Skeletal muscle satellite cell (primary cell): ENCODE measurements at regions not wholly inside any gene's neighbourhood (a gene's known extent, or its start where the extent isn't known, plus 50 kb on each side); places are given as distances from the start of the nearest gene placed in this dataset.
"Not testable (repeated sequence)": the region's sequence is repeated elsewhere in the genome, so short reads cannot be mapped to it uniquely, and the experiment has no call there.

Source experiments
- H3K27me3 ChIP-seq: 2 replicates; pipeline ENCODE4 v1.7.0; 2013; ENCODE audit warnings: low read length; ENCODE audit not compliant: control insufficient read depth, insufficient read depth
- H3K36me3 ChIP-seq: 2 replicates; pipeline ENCODE4 v1.7.0; 2013; ENCODE audit warnings: mild to moderate bottlenecking, control low read depth, low read length; ENCODE audit not compliant: insufficient read depth
- H3K4me1 ChIP-seq: 2 replicates; pipeline ENCODE4 v1.7.0; 2013; ENCODE audit warnings: low read length; ENCODE audit not compliant: control insufficient read depth, insufficient read depth
- H3K4me2 ChIP-seq: 2 replicates; pipeline ENCODE4 v1.7.0; 2013; ENCODE audit warnings: mild to moderate bottlenecking, low read length
- H3K4me3 ChIP-seq: 2 replicates; pipeline ENCODE4 v1.7.0; 2013; ENCODE audit warnings: low read length
- H3K9ac ChIP-seq: 2 replicates; pipeline ENCODE4 v1.7.0; 2013; ENCODE audit warnings: mild to moderate bottlenecking, low read depth, low read length, moderate library complexity
- H3K9me3 ChIP-seq: replicated peaks from 2 replicates; pipeline ENCODE4 v1.7.0; 2013; ENCODE audit warnings: mild to moderate bottlenecking, control low read depth, low read length

GRCh38 chr9:97773723-97774122 is 76.6 kb upstream of the XPA start:
- no peak overlapping the region for H3K4me2 ChIP-seq
- H3K4me1 ChIP-seq = peaks cover 4% of the 10 kb centered on the region
- no peaks in the 10 kb centered on the region for H3K9me3 ChIP-seq
- peaks cover 49% of the 10 kb centered on the region for H3K27me3 ChIP-seq
- H3K36me3 ChIP-seq = no peaks in the 10 kb centered on the region
- H3K9ac ChIP-seq = no peak overlapping the region
- no peak overlapping the region for H3K4me3 ChIP-seq

DNA sequence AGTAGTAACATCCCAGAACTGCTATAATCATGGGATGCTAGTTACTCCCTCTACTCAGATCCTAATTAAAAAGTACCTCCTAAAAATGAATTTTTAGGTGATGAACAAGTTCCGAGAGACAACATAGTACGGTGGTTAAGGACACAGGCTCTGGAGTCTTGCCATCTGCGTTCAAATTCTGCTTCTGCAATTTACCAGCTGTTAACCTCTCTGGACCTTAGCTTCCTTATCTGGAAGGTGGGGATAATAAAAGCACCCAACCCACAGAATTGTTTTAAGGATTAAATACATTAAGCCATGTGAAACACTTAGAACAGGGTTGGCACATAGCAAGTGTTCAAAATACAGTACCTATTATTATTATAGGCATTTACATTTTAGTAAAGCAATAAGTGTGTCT is 77.5 kb upstream of the XPA start:
- Histone ChIP-seq H3K4me1 (no peaks in the 10 kb centered on the region), H3K27me3 (peaks cover 45% of the 10 kb centered on the region), H3K4me3 (no peak overlapping the region), H3K36me3 (no peaks in the 10 kb centered on the region), H3K9ac (no peak overlapping the region), H3K9me3 (no peaks in the 10 kb centered on the region), H3K4me2 (no peak overlapping the region)

DNA sequence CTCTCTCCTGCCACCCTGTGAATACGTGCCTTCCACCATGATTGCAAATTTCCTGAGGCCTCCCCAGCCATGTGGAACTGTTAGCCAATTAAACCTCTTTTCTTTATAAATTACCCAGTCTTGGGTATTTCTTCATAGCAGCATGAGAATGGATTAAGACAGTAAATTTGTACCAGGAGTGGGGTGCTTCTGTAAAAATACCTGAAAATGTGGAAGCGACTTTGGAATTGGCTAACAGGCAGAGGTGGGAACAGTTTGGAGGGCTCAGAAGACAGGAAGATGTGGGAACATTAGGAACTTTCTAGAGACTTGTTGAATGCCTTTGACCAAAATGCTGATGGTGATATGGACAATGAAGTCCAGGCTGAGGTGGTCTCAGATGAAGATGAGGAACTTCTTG is 74.3 kb upstream of the FOXE1 start:
- not testable (repeated sequence) for H3K4me2 ChIP-seq, H3K4me3 ChIP-seq, H3K9ac ChIP-seq, H3K9me3 ChIP-seq, H3K4me1 ChIP-seq, H3K36me3 ChIP-seq
- H3K27me3 ChIP-seq = peaks cover 37% of the 10 kb centered on the region

- Histone ChIP-seq H3K36me3 (no peaks in the 10 kb centered on the region), H3K27me3 (peaks cover 35% of the 10 kb centered on the region), H3K4me1 (no peaks in the 10 kb centered on the region), H3K9me3 (no peaks in the 10 kb centered on the region), H3K4me3 (no peak overlapping the region), H3K9ac (no peak overlapping the region), H3K4me2 (no peak overlapping the region)
These were observed 73.4 kb upstream of the FOXE1 start for GRCh38 chr9:97779608-97780007.

GRCh38 chr9:97781902-97782301 is 71.1 kb upstream of the FOXE1 start:
- peaks cover 36% of the 10 kb centered on the region for H3K27me3 ChIP-seq
- H3K36me3 ChIP-seq = no peaks in the 10 kb centered on the region
- H3K9ac ChIP-seq = no peak overlapping the region
- H3K4me2 ChIP-seq = no peak overlapping the region
- H3K9me3 ChIP-seq = no peaks in the 10 kb centered on the region
- no peaks in the 10 kb centered on the region for H3K4me1 ChIP-seq
- H3K4me3 ChIP-seq = no peak overlapping the region

GRCh38 chr9:97786341-97786740 is 66.7 kb upstream of the FOXE1 start:
- no peak overlapping the region for H3K9ac ChIP-seq
- H3K4me3 ChIP-seq = no peak overlapping the region
- H3K9me3 ChIP-seq = no peaks in the 10 kb centered on the region
- peaks cover 50% of the 10 kb centered on the region for H3K27me3 ChIP-seq
- H3K4me1 ChIP-seq = no peaks in the 10 kb centered on the region
- H3K36me3 ChIP-seq = no peaks in the 10 kb centered on the region
- no peak overlapping the region for H3K4me2 ChIP-seq

DNA sequence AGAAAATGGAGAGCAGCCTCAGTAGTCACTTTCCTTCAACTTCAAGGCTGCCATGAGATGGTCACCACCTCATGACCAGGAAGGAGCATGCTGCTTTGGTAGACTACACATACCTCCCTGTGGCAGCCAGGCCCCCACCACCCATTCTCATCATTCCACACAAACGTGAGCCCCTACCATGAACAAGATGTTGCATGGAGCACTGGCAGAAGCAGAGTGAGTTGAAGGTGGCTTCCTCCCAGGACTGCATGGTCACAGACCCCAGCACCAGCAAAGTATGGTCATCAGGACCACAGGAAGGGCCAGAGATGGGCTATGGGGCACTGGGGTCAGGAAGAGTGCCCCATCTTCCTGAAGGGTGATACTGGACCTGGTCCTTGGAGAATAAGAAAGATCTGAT is 65.5 kb upstream of the FOXE1 start:
- H3K9ac ChIP-seq = no peak overlapping the region
- no peak overlapping the region for H3K4me2 ChIP-seq
- peaks cover 53% of the 10 kb centered on the region for H3K27me3 ChIP-seq
- H3K4me1 ChIP-seq = no peaks in the 10 kb centered on the region
- no peak overlapping the region for H3K4me3 ChIP-seq
- no peaks in the 10 kb centered on the region for H3K36me3 ChIP-seq
- no peaks in the 10 kb centered on the region for H3K9me3 ChIP-seq

GRCh38 chr9:97788763-97789663 is 64.0 kb upstream of the FOXE1 start:
- no peak overlapping the region for H3K4me3 ChIP-seq
- H3K9ac ChIP-seq = no peak overlapping the region
- no peak overlapping the region for H3K4me2 ChIP-seq
- no peaks in the 10 kb centered on the region for H3K4me1 ChIP-seq
- no peaks in the 10 kb centered on the region for H3K9me3 ChIP-seq
- H3K36me3 ChIP-seq = no peaks in the 10 kb centered on the region
- peaks cover 56% of the 10 kb centered on the region for H3K27me3 ChIP-seq

DNA sequence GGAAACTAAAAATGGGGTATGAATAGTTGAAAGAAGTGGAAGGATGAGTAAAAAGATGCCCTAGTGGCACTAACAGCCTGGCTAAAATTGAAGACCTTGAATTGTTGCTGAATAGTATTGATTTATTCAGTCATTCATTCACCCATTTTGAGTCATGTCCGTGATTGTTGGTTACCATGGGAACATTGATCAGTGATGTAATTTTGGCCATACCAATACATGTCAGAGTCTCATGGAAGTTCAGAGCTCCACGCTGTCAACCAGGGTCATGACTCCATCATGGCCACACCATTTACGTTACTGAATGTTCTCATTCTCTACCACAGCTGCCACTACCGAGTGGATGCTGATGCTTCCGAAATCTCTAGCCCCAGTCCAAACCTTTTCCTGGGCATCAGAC is 62.5 kb upstream of the FOXE1 start:
- Histone ChIP-seq H3K4me2 (no peak overlapping the region), H3K36me3 (no peaks in the 10 kb centered on the region), H3K9ac (no peak overlapping the region), H3K9me3 (no peaks in the 10 kb centered on the region), H3K4me3 (no peak overlapping the region), H3K4me1 (no peaks in the 10 kb centered on the region), H3K27me3 (peaks cover 60% of the 10 kb centered on the region)

GRCh38 chr9:97791542-97791941 is 61.5 kb upstream of the FOXE1 start:
- Histone ChIP-seq H3K27me3 (peaks cover 60% of the 10 kb centered on the region), H3K4me3 (no peak overlapping the region)

GRCh38 chr9:97793067-97793466 is 60.0 kb upstream of the FOXE1 start:
- no peak overlapping the region for H3K4me2 ChIP-seq
- no peaks in the 10 kb centered on the region for H3K4me1 ChIP-seq
- H3K9ac ChIP-seq = no peak overlapping the region
- H3K27me3 ChIP-seq = peaks cover 53% of the 10 kb centered on the region
- no peaks in the 10 kb centered on the region for H3K9me3 ChIP-seq
- no peak overlapping the region for H3K4me3 ChIP-seq
- H3K36me3 ChIP-seq = no peaks in the 10 kb centered on the region

More at GRCh38 chr9:97791542-97791941, 61.5 kb upstream of the FOXE1 start:
- H3K36me3 ChIP-seq = no peaks in the 10 kb centered on the region
- H3K4me2 ChIP-seq = no peak overlapping the region
- H3K9ac ChIP-seq = no peak overlapping the region
- no peaks in the 10 kb centered on the region for H3K4me1 ChIP-seq
- no peaks in the 10 kb centered on the region for H3K9me3 ChIP-seq

DNA sequence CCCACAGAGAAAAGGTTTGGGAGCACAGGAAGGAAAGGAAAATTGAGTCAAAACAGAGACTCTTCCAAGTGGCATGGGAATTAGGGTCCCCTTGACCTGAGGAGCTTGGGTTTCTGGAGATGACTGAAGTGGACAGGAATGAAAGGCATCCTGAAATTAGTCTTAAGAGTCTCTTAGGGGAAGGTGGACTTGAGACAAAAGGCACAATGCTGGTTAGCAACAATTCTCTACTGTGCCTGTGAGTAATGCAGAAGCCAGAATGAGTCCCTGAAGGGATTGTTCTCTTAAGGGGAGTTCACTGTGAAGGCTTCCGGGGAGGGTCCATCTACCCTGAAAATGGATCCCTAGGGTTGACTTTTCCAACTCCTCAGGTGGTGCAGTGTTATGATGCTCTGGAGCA is 58.4 kb upstream of the FOXE1 start:
- Histone ChIP-seq H3K4me2 (no peak overlapping the region), H3K4me3 (no peak overlapping the region), H3K9me3 (no peaks in the 10 kb centered on the region), H3K9ac (no peak overlapping the region), H3K4me1 (no peaks in the 10 kb centered on the region), H3K27me3 (peaks cover 51% of the 10 kb centered on the region), H3K36me3 (no peaks in the 10 kb centered on the region)
